BLaER1 treated with 17β-estradiol and CSF1 and Interleukin-3, amounts not matched to agents 10 nM and 100 nM (cell line): ENCODE measurements at regions not wholly inside any gene's neighbourhood (a gene's known extent, or its start where the extent isn't known, plus 50 kb on each side); places are given as distances from the start of the nearest gene placed in this dataset.

ENCODE experiments used
- H3K27ac ChIP-seq, 11 experiments: shearing (Covaris generic); formaldehyde crosslinking; 2 replicates each; pipeline ENCODE4 v1.8.1; 2022
- H3K27me3 ChIP-seq, 11 experiments: shearing (Covaris generic); formaldehyde crosslinking; 2 replicates each; pipeline ENCODE4 v1.8.1; 2022
- H3K36me3 ChIP-seq, 11 experiments: shearing (Covaris generic); formaldehyde crosslinking; 2 replicates each; pipeline ENCODE4 v1.8.1; 2022
- H3K4me1 ChIP-seq, 10 experiments: shearing (Covaris generic); formaldehyde crosslinking; 2 replicates each; pipeline ENCODE4 v1.8.1; 2022
- H3K4me2 ChIP-seq, 11 experiments: shearing (Covaris generic); formaldehyde crosslinking; 2 replicates each; pipeline ENCODE4 v1.8.1; 2022
- H3K4me3 ChIP-seq, 10 experiments: shearing (Covaris generic); formaldehyde crosslinking; 2 replicates each; pipeline ENCODE4 v1.8.1; 2022
- H3K9ac ChIP-seq, 11 experiments: shearing (Covaris generic); formaldehyde crosslinking; 2 replicates each; pipeline ENCODE4 v1.8.1; 2022
- H3K9me3 ChIP-seq, 11 experiments: shearing (Covaris generic); formaldehyde crosslinking; replicated peaks in 1 of 11; 2 replicates each; pipeline ENCODE4 v1.8.1; 2022
- H4K20me1 ChIP-seq, 11 experiments: shearing (Covaris generic); formaldehyde crosslinking; 2 replicates each; pipeline ENCODE4 v1.8.1; 2022
- Cebpa-rat ChIP-seq, 11 experiments: shearing (Covaris generic); IDR thresholded peaks; 2 replicates each; pipeline ENCODE4 v1.8.1; 2022

GRCh38 chr4:111689214-111689613 lies 456.0 kb upstream of the FAM241A start:
- Histone ChIP-seq H4K20me1 (no peaks in the 10 kb centered on the region), H3K4me2 (no peak overlapping the region), H3K27ac (no peak overlapping the region), H3K9me3 (no peaks in the 10 kb centered on the region), H3K4me3 (no peak overlapping the region), H3K27me3 (no peaks in the 10 kb centered on the region), H3K4me1 (no peaks in the 10 kb centered on the region), H3K36me3 (no peaks in the 10 kb centered on the region), H3K9ac (no peak overlapping the region)
- peak in 2 of 11 experiments; percentile 8 to 53; a peak in 1 of 22 replicates for TF ChIP-seq Cebpa-rat (IDR thresholded peaks at IDR 0.05)

GRCh38 chr4:111689731-111690130 lies 455.5 kb upstream of the FAM241A start:
- H3K9me3 ChIP-seq: no peaks in the 10 kb centered on the region
- H3K27me3 ChIP-seq: no peaks in the 10 kb centered on the region
- no peak overlapping the region for H3K27ac ChIP-seq
- H3K4me1 ChIP-seq: no peaks in the 10 kb centered on the region
- H4K20me1 ChIP-seq: no peaks in the 10 kb centered on the region
- TF ChIP-seq Cebpa-rat (IDR thresholded peaks at IDR 0.05): no peak
- no peak overlapping the region for H3K4me3 ChIP-seq
- H3K4me2 ChIP-seq: no peak overlapping the region
- no peaks in the 10 kb centered on the region for H3K36me3 ChIP-seq
- H3K9ac ChIP-seq: no peak overlapping the region

- H4K20me1 ChIP-seq: no peaks in the 10 kb centered on the region
- no peak overlapping the region for H3K4me2 ChIP-seq
- H3K27ac ChIP-seq: no peak overlapping the region
- no peaks in the 10 kb centered on the region for H3K36me3 ChIP-seq
- no peak overlapping the region for H3K9ac ChIP-seq
- no peak overlapping the region for H3K4me3 ChIP-seq
- H3K9me3 ChIP-seq: no peaks in the 10 kb centered on the region
- H3K4me1 ChIP-seq: no peaks in the 10 kb centered on the region
- no peak for TF ChIP-seq Cebpa-rat (IDR thresholded peaks at IDR 0.05)
- no peaks in the 10 kb centered on the region for H3K27me3 ChIP-seq
Observed at GRCh38 chr4:111693758-111694157, 451.5 kb upstream of the FAM241A start.

- H3K4me2 ChIP-seq: no peak overlapping the region
- no peaks in the 10 kb centered on the region for H3K4me1 ChIP-seq
- H3K9me3 ChIP-seq: no peaks in the 10 kb centered on the region
- no peaks in the 10 kb centered on the region for H3K36me3 ChIP-seq
- H3K9ac ChIP-seq: no peak overlapping the region
- no peaks in the 10 kb centered on the region for H4K20me1 ChIP-seq
- no peak overlapping the region for H3K27ac ChIP-seq
- H3K4me3 ChIP-seq: no peak overlapping the region
- no peaks in the 10 kb centered on the region for H3K27me3 ChIP-seq
- no peak for TF ChIP-seq Cebpa-rat (IDR thresholded peaks at IDR 0.05)
Observed at GRCh38 chr4:111695677-111696076, 449.6 kb upstream of the FAM241A start.

- H3K4me2 ChIP-seq: no peak overlapping the region
- TF ChIP-seq Cebpa-rat (IDR thresholded peaks at IDR 0.05): no peak
- H3K4me3 ChIP-seq: no peak overlapping the region
- no peaks in the 10 kb centered on the region for H4K20me1 ChIP-seq
- H3K9me3 ChIP-seq: no peaks in the 10 kb centered on the region
- no peak overlapping the region for H3K27ac ChIP-seq
- H3K9ac ChIP-seq: no peak overlapping the region
- no peaks in the 10 kb centered on the region for H3K4me1 ChIP-seq
- no peaks in the 10 kb centered on the region for H3K27me3 ChIP-seq
- H3K36me3 ChIP-seq: no peaks in the 10 kb centered on the region
Observed at GRCh38 chr4:111696505-111696904, 448.7 kb upstream of the FAM241A start.

- no peaks in the 10 kb centered on the region for H3K4me1 ChIP-seq
- no peaks in the 10 kb centered on the region for H4K20me1 ChIP-seq
- no peaks in the 10 kb centered on the region for H3K36me3 ChIP-seq
- H3K27me3 ChIP-seq: no peaks in the 10 kb centered on the region
- H3K4me3 ChIP-seq: no peak overlapping the region
- H3K9me3 ChIP-seq: no peaks in the 10 kb centered on the region
- no peak overlapping the region for H3K4me2 ChIP-seq
- H3K27ac ChIP-seq: no peak overlapping the region
- no peak for TF ChIP-seq Cebpa-rat (IDR thresholded peaks at IDR 0.05)
- H3K9ac ChIP-seq: no peak overlapping the region
Observed at GRCh38 chr4:111697176-111697942, 447.9 kb upstream of the FAM241A start.

GRCh38 chr4:111698361-111698760 lies 446.9 kb upstream of the FAM241A start:
- no peaks in the 10 kb centered on the region for H3K9me3 ChIP-seq
- no peak overlapping the region for H3K4me3 ChIP-seq
- H4K20me1 ChIP-seq: no peaks in the 10 kb centered on the region
- H3K4me2 ChIP-seq: no peak overlapping the region
- no peak for TF ChIP-seq Cebpa-rat (IDR thresholded peaks at IDR 0.05)
- no peaks in the 10 kb centered on the region for H3K4me1 ChIP-seq
- H3K9ac ChIP-seq: no peak overlapping the region
- H3K36me3 ChIP-seq: no peaks in the 10 kb centered on the region
- H3K27me3 ChIP-seq: no peaks in the 10 kb centered on the region
- no peak overlapping the region for H3K27ac ChIP-seq

GRCh38 chr4:111699165-111699564 lies 446.1 kb upstream of the FAM241A start:
- TF ChIP-seq Cebpa-rat (IDR thresholded peaks at IDR 0.05): no peak
- Histone ChIP-seq H3K4me3 (no peak overlapping the region), H3K27me3 (no peaks in the 10 kb centered on the region), H3K36me3 (no peaks in the 10 kb centered on the region), H3K9me3 (no peaks in the 10 kb centered on the region), H3K9ac (no peak overlapping the region), H3K27ac (no peak overlapping the region), H3K4me2 (no peak overlapping the region), H4K20me1 (no peaks in the 10 kb centered on the region), H3K4me1 (no peaks in the 10 kb centered on the region)

- Histone ChIP-seq H3K36me3 (no peaks in the 10 kb centered on the region), H3K9me3 (no peaks in the 10 kb centered on the region), H3K4me2 (no peak overlapping the region), H3K9ac (no peak overlapping the region), H3K27me3 (no peaks in the 10 kb centered on the region), H3K4me1 (no peaks in the 10 kb centered on the region), H3K27ac (no peak overlapping the region), H3K4me3 (no peak overlapping the region), H4K20me1 (no peaks in the 10 kb centered on the region)
- no peak for TF ChIP-seq Cebpa-rat (IDR thresholded peaks at IDR 0.05)
Observed at GRCh38 chr4:111701102-111701501, 444.2 kb upstream of the FAM241A start.

- H3K36me3 ChIP-seq: no peaks in the 10 kb centered on the region
- no peak overlapping the region for H3K4me2 ChIP-seq
- no peak overlapping the region for H3K9ac ChIP-seq
- H3K9me3 ChIP-seq: no peaks in the 10 kb centered on the region
- H3K27me3 ChIP-seq: no peaks in the 10 kb centered on the region
- no peak overlapping the region for H3K27ac ChIP-seq
- no peak for TF ChIP-seq Cebpa-rat (IDR thresholded peaks at IDR 0.05)
- H3K4me1 ChIP-seq: no peaks in the 10 kb centered on the region
- no peaks in the 10 kb centered on the region for H4K20me1 ChIP-seq
- H3K4me3 ChIP-seq: no peak overlapping the region
Observed at GRCh38 chr4:111707491-111707890, 437.8 kb upstream of the FAM241A start.
